NCI-H187 treated with DMSO at 0.1 percent for 48 hours (cell line): ENCODE measurements at regions not wholly inside any gene's neighbourhood (a gene's known extent, or its start where the extent isn't known, plus 50 kb on each side); places are given as distances from the start of the nearest gene placed in this dataset.
A peak's percentile ranks its signal among the peaks of the same experiment; 100 is the strongest.

Experiments used
- DNase-seq: peaks from one replicate; lab custom pipeline; 2025; lab: John Stamatoyannopoulos, UW

DNA sequence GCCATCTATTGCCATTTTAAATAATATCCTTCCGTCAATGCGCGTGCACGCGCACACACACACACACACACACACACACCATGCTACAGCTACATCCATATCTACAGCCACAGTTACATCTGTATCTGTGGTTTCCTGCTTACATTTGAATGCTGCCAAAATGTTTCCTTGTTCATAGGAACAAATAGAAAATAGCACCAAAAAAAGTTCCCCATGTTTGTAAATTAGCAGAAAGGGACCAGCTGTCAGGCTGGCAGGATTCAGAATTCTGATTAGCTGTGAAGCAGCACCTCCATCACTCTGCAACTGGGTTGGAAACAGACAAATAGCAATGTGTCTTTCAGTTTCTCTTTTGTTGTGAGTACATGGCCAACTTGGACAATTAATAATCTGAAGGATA, 601.5 kb downstream of the IRX1 start:
- DNase-seq = no peak

DNA sequence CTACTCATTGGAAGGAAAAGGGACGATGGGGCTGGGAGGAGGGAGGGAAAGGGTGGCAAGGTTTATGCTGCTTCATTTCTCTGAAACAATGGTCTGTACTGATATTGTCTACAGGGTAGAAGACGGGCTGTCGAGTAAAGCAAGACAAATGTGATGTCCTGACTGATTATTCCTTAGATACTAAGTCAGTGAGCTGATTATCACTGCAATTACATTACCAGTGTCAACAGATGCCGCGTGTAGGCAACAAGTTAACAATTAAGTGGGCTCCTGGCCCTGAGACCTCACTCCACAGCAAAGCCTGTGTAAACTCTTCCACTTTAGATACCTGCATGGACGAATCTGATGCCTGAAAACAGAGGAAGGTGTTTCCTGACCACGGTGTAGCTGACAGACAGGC, 602.8 kb downstream of the IRX1 start:
- DNase-seq = no peak

DNA sequence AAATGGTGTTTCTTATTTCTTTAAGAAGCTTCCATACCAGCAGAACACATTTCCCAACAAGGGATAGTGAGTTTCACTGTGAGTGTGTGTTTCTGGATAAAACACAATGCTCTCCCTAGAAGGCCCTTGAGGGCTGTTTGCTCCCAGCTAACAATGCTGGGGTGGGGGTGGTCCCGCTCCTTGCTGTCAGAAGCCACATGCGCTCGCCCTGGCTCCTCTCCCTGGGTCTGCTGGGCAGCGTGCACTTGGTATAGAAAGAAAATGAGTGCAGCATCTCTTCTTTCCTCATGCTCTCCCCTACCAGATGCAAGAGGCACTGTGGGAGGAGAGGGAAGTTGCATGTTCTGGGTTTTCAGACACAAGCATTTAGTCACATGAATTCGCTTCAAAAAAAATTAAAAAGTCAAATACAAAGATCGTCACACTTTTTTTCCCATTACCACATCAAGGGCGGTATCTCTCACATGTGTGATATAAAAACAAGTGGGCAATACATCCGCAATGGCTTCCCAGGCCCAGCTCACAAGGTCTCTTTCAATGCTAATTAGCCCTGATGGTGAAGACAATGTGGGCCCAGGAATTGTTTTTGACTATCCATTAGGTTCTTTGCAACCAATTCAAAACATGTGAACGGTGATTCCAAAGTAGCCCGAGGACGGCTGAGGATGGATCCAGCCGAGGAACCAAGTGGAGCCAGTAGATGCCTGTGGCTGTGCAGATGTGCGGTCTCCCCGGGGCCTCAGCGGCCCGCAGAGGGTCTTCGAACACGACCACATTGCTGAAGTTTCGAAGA, 603.6 kb downstream of the IRX1 start:
- no peak for DNase-seq

DNA sequence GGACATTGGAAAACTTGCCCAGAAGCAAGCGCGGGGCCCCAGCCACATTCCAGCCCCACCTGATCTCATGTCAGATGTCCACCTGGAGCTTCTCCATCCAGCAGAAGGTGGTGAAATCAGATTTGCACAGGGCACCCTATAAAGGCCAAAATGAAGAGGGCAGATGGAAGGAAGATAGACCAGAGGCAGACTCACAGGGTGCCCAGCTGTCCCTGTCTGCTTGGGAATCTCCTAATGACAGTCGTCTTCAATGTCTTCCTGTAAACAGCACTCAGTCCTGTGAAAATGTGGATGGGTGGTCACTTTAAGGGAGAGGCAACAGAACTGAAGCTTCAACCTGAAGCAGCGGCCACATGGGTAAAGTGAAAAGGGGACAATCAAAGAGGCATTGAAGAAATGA, 607.5 kb downstream of the IRX1 start:
- DNase-seq = no peak

DNA sequence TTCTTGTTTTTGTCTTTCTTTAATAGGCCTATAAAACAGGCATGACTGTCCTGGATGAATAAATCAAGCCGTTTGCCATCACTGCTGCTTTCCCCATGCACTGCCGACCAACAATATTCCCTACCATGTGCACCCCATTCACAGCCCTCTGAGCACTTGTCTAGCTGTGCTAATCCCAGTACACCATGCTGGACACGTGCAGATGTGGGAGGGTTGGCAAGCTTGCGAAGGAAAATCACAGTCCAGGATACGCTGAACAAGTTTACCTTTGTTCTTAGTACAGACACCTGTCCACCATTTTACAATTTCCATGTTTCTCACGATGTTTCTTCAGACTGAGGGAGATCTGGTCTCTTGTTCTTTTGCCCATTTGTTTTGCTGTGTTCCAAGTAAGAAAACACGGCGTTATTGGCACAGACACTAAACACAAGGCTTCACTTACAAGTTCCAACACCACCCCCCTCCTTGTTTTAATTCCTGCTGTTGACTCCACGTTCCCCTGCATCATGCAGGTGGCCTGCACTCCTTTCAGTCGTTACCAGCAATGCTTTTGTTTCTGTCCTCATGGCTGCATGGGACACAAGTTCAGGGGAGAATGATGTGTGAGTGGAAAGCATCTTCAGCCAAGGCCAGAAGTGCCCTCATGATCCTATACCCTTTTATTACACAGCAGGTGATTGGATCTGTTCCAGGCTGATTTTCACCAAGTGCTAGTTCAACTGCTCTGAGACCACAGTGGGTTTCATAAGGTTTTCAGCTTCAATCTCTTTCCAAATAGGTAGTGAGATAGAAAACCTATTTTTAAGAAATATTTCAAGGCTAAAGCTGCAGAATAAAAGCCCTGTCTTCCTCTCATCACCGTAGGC, 608.9 kb downstream of the IRX1 start:
- peak; percentile 44 for DNase-seq

DNA sequence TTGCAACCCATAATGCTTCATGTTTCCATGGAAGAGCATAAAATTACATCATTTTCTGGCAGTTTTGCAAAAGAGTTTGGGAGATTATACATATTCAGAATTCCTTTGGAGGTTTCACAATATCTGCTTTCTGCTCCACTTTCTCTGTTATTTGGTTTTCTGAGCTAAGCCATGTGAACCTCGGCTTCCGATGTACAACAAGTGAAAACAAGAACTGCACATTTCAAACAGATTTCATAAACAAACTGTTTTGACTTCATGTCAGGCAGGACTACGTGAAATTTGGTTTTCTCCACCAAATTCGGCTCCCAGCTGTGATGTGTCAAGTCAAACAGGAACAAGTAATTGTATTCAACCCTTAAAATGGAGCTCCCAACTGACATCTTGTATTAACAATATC, 609.8 kb downstream of the IRX1 start:
- no peak for DNase-seq

DNA sequence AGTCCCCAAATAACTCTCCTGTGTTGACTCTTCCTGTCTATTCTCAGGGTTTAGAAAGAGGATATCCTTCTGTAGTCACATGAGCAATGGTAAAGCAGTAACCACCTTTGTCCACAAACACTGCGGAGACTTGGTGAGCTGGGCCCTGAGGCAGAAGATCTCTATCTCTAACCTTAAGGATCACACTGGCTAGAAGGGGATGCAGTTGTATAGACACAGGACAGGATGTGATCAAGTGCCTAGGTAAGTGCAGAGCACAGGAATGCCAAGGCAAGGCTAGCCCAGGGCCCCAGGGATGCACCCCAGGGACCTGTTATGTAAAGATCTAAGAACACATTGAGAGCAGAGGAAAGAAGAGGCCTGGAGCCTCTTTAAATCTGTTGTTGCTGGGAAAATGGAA, 610.5 kb downstream of the IRX1 start:
- DNase-seq = no peak

DNA sequence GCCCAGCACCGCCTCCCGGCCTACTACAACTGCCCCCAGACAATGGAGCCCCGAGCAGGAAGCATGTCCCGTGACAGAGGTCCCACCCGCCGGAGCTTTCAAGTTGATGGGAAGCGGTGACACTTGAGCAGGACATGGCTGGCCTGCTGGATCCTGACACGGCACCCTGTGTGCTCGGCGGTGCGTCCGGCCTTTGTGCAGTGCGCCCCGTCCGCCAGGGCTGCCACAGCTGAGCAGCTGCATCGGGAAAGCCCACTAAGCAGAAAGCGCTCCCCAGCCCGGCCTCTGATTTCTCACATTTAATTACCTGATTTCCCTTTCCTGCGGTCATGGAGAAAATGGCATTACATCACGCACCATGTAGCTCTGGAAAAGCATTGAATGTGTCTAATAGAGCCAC, 611.9 kb downstream of the IRX1 start:
- no peak for DNase-seq

DNA sequence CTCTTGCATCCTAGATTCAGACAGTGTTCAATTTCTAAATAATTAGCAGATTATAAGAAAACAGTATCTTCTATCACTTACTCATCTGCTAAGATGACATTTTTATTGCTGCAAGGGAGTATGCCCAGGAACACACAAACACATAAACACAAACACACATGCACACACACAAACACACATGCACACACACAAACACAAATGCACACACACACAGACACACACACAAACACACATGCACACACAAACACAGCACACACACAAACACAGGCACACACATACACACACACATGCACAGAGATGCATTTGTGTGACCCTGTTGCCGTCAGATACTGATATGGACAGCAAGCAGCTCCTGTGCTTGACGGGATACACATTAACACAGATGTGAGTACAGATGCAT, 612.9 kb downstream of the IRX1 start:
- no peak for DNase-seq

DNA sequence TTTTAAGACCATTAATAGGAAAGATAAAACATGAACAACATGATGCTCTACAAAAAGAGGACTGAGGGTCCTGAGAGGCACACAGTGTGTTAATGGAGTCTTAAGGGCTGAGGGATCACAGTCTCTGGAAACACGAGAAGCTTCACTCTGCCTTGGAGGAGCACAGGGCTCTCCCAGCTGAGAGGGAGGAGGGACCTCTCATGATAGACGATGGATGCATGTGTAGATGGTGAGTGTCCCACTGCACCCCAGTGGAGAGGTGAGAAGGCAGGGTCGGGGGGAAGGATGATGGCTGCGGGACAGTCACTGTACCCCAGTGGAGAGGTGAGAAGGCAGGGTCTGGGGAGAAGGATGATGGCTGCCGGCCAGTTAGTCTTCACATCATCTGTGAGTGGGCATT, 613.4 kb downstream of the IRX1 start:
- DNase-seq = no peak

DNA sequence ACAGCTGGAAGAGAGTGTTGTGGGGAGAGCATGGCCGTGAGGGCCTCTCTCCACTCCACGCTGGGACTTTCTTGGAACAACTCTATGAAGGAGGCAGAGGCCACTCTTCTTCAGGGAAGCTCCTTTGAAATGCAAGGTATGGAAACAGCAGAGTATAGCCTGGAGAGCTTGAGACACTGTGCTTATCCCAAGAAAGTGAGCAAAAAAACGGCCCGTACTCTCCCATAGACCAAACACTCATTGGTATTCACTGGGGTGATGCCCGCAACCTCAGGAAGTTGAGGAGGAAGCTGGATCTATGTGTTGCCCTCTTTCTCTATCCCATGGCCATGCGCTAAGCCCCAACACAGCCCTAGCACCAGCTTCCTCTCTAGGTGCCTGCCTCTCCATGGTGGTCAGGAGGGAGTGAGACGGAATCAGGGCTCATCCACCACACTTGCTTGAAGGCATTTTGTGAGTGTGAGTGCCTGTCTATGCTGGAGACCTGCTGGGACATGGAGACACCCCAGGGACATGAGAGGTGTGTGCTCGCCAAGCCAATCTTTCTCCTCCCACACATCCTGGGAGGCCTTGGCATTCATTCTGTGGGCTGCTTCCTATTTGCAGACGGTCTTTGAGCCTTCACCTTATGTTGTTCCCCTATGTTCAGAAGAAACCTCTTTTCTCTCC, 616.6 kb downstream of the IRX1 start:
- no peak for DNase-seq

DNA sequence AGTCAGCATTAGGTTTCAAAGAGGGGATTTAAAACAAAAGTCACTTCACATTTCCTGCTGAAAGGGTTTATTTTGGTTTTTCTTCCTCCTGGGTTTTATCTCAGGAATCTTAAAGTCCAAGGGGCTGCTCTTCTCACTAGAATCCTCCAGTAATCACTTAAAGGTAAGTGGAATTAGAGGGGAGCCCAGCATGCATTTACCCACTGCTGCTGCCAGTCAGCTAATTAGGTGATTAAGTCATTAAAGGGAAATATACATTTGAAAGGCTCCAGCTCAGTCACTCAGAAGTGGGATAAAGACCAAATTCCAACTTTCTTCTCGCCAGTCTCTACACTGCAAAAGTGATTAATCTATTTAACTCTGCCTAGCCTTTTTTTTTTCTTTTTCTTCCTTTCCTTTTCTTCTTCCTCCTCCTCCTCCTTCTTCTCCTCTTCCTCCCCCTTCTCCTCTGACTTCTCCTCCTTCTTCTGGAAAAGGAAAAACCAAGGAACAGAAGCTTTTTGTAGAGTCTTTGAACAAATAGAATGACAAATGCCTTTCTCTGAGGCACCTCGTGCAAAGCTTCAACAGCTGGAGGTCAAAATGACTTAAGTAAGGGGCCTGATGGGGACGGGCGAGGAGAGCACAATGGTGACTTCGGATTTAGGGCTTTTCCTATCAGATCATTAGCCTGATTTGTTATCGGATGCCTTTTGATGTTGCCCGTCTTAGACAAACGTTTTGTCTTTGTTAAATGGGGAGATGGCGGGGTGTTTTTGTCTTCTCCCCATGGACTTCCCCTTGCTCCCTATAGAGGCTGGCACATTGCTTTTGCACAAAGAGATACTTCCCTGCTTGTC, 617.6 kb downstream of the IRX1 start:
- DNase-seq = no peak

DNA sequence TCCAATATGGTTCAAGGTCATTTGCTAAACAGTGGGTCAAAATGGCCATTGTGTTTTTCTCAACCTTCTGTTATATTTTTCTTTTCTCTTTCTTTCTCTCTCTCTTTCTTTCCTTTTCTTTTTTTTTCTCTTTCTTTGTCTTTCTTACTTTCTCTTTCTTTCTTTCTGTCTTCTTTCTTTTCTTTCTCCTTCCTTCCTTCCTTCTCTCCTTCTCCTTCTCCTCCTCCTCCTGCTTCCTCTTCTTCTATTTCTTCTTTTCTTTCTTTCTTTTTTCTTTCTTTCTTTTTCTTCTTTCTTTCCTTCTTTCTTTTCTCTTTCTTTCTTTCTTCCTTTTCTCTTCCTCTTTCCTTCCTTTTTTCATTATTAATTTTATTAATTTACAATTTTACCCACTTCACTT, 619.5 kb downstream of the IRX1 start:
- DNase-seq = no peak

DNA sequence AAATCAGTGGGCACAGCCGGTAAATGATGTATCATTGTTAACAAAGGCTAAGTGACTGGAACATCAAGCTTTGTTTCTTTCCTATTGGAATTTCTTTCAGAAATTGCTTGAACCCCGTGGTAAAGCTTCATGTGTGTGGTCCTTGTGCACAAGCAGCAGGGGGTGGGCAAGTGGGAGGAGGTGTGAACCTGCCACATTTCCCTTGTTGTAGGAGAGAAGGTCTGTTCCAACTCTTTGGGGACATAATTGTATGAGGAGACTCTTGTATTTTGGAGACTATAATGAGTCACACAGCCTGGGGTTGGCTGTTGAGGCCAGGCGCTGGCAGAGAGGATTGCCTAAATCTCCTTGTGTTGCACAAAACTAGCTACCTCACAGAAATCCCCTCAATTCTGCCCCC, 620.5 kb downstream of the IRX1 start:
- no peak for DNase-seq

DNA sequence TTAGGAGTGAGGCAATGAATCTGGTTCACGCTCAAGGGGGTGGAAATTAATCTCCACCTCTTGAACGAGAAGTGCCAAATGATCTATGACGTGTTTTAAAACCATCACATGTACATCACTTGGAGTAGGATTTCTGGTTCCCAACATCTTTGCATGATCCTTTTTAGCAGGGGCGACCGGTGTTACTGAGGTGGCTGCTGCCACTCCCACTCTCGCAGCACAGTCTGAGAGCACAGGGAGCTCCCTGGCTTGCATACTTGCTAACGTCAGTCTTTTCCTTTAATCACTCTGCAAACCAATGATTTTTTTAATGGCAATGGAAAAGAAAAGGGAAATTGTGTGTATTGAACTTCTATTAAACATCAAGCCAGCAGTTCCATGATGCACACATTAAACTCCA, 624.4 kb downstream of the IRX1 start:
- no peak for DNase-seq

DNA sequence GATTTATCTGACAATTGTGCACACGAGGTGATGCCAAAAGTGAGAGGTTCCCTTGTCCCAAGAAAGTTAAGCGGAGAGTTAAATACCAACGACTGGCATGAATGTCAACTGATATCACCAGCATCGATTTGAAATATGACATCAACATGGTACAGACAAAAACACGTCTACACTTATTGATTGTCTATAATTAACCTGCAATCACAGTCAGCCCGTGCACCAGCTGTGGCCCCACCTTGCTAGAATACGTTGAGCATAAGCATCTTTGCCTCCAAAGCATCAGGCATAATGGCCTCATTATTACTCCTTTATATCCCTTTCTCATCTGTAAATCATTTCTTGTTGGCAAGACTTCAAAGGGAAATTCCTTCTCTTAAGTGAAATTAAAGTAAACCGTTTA, 625.4 kb downstream of the IRX1 start:
- DNase-seq = no peak

DNA sequence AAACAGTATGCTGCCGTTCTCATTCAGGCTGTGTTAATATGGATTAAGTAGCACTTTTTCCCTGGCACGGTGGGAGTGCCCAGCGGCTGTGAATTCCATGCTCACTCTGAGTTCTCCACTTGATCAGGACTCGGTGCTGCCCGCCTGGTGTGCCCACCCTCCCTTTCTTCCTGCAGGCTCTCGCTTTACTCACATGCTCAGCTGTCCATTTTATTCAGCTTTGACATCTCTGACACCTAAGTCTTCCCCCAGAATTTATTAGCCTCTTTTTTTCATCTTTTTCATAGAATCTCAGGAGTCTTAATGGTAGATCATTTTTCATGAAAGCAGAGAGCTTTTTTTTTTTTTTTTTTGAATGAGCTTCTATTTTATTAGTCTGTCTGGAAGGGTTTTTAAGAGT, 626.5 kb downstream of the IRX1 start:
- DNase-seq = no peak

DNA sequence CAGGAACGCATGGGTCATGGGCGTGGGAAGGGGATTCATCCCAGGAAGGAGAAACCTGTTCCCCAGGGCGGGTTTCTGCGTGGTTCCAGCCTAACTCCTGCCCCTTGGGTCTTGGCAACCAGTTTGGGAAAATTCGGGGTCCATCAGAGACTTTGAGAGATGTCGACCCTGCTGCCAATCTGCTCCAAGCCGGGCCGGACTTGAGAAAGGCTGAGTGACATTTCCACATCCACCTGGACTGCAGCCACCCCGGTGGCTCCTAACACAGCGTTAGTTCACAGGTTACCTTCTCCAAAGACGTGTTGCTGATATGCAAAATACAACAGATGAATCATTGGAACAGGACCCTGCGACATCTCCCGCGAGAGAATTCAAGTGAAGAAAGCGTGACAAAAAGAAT, 627.2 kb downstream of the IRX1 start:
- DNase-seq = no peak

DNA sequence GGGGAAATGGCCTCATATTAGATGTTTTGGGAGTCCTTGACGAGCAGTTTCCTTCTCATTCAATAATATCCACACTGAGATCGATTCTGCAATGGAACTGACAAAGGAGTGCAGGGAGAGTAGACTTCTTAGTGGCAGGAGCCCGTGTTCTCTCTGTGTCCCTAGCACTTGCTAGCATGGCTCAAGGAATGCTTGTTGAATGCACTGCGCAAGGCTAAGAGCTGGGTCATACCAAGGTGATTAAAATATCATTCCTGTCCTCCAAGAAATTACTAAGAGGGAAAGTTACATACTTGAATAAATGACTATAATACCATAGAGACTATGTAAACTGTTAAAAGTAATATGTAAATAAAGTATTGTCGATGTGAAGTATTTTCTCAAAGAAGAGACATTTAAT, 630.1 kb downstream of the IRX1 start:
- no peak for DNase-seq

DNA sequence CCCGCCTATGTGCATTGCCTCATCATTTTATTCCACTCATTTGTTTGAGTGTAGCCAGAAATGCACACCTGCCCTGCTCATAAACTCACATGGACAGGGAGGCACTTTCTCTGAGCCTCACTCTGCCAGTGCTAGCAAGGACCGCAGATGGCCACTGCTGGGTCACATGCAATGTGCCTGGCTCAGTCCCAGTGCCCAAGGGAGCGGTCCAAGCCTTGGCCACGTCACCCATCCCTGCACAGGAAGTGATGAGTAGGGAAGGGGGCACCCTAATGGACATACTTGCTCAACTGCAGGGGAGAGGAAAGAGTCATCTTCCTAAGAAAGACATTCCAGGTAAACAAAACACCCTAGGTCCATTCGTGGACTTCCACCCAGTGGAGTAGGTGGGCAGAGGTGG, 630.9 kb downstream of the IRX1 start:
- DNase-seq = no peak

DNA sequence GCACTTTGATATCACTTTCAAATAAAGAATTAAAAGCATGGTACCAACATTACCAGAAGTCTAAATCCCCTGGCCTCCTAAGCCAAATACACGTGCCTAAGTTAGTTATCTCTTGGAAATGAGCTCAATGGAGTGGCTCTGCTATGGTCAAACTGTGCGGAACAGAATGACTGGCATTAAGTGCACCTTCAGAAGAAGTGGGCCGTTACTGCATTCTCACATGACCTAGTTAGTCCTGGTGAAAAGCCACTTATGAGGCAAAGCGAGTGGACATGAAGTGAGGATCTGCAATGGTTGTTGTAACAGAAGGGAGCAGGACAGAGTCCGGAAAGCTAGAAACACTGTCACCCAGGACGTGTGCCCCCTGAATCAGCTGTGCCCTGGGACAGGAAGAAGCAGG, 633.1 kb downstream of the IRX1 start:
- peak; percentile 46 for DNase-seq
